Suprapubic skin (tissue), 4 donors: ENCODE measurements at regions not wholly inside any gene's neighbourhood (a gene's known extent, or its start where the extent isn't known, plus 50 kb on each side); places are given as distances from the start of the nearest gene placed in this dataset.

Experiments
- CTCF ChIP-seq, 2 donors: fragments of 200-600 bp in 1 of 2; fragments of 450-650 bp in 1 of 2; sonication (generic) in 1 of 2; IDR thresholded peaks; one replicate each; pipeline ENCODE4 v1.5.1; 2016 to 2019; ENCODE audit warnings: antibody characterized with exemption in 2 of 2, mild to moderate bottlenecking in 1 of 2, moderate library complexity in 1 of 2
- EP300 ChIP-seq: sonication (generic); formaldehyde crosslinking; IDR thresholded peaks from one replicate; pipeline ENCODE4 v1.6.1; 2017; ENCODE audit warnings: antibody characterized with exemption
- POLR2A ChIP-seq, 2 donors: fragments of 450-650 bp; IDR thresholded peaks; one replicate each; pipeline ENCODE4 v1.6.1; 2017; ENCODE audit warnings: antibody characterized with exemption in 2 of 2, mild to moderate bottlenecking in 2 of 2, moderate library complexity in 2 of 2
- POLR2AphosphoS5 ChIP-seq, 3 donors: sonication (generic); formaldehyde crosslinking; IDR thresholded peaks; one replicate each; pipeline ENCODE4 v1.6.1; 2017; ENCODE audit warnings: antibody characterized with exemption in 3 of 3

- TF ChIP-seq EP300 (no peak), CTCF (IDR thresholded peaks at IDR 0.05) (no peak), POLR2A (IDR thresholded peaks at IDR 0.05) (no peak), POLR2AphosphoS5 (IDR thresholded peaks at IDR 0.05) (no peak)
These were observed 213.1 kb upstream of the SGCG start for GRCh38 chr13:22967669-22968068.
